Pancreas (tissue), 10 donors: ENCODE measurements at regions not wholly inside any gene's neighbourhood (a gene's known extent, or its start where the extent isn't known, plus 50 kb on each side); places are given as distances from the start of the nearest gene placed in this dataset.

Experiments used
- ATAC-seq, 4 donors: fragments of 200-7000 bp; cut with Tn5 transposase; one replicate each; pipeline versions ENCODE4 v1.8.0 to v1.9.1; 2020; ENCODE audit warnings: mild to moderate bottlenecking in 4 of 4, moderate library complexity in 4 of 4
- DNase-seq, 6 donors: peaks; one replicate each; pipeline ENCODE4 v3.0.0-alpha.2; 2020
- FAIRE-seq: peaks from 2 replicates; lab custom pipeline; 2012; peaks lifted over from hg19 to GRCh38; lab: Jason Lieb, UNC
- H3K27ac ChIP-seq, 4 donors: fragments of 200-600 bp; sonication (generic); 1 replicate in 3 of 4; 2 replicates in 1 of 4; pipeline versions ENCODE4 v1.5.0 to v1.8.0; 2020
- H3K27me3 ChIP-seq, 4 donors: fragments of 200-600 bp; one replicate each; pipeline ENCODE4 v1.8.0; 2021
- H3K36me3 ChIP-seq, 3 donors: fragments of 200-600 bp; sonication (generic) in 1 of 3; one replicate each; pipeline versions ENCODE4 v1.5.0 to v1.8.0; 2020 to 2021
- H3K4me1 ChIP-seq, 3 donors: fragments of 200-600 bp; one replicate each; pipeline ENCODE4 v1.8.0; 2021
- H3K4me3 ChIP-seq, 4 donors: fragments of 200-600 bp; sonication (generic) in 2 of 4; one replicate each; pipeline versions ENCODE4 v1.5.0 to v1.8.0; 2020 to 2021
- H3K9me3 ChIP-seq, 4 donors: fragments of 200-600 bp; one replicate each; pipeline ENCODE4 v1.8.0; 2021
- CTCF ChIP-seq, 4 donors: fragments of 200-600 bp; sonication (generic) in 3 of 4; IDR thresholded peaks; one replicate each; pipeline versions ENCODE4 v1.5.0 to v1.8.0; 2021; ENCODE audit warnings: antibody characterized with exemption in 4 of 4
- WGBS, 2 donors: extraction: QIAGEN DNeasy Blood & Tissue Kit; methylation state at CpG; one replicate each; pipeline ENCODE4 v1.1.7; 2013; 5-methylcytosine and 5-hydroxymethylcytosine counted together
- intact Hi-C, 3 donors: fragments of 100-400 bp; cut with DNase I; formaldehyde crosslinking; loops; one replicate each; pipeline versions ENCODE4 v1.11.1 to v1.14.2; 2022
- donor health status: healthy with polysubstance abuse.
- donor health status: DM: no; HTN: no; CAD: no; lungs with moderate emphysema.
- donor health status: DM: no; HTN: no; CAD: no.
- donor health status: control.
- donor health status: control.
- donor health status: Bipolar disorder and iron deficiency.
- donor health status: DM: yes; HTN: yes; CAD: no.
- donor health status: DM: no; HTN: no; CAD: no.
- donor health status: DM: no; HTN: no; CAD: no.
- donor health status: DM: yes; HTN: yes; CAD: no.

GRCh38 chr16:51896013-51896412 is 650.9 kb downstream of the TOX3 start:
- H3K4me3 ChIP-seq: no peak overlapping the region
- TF ChIP-seq CTCF (IDR thresholded peaks at IDR 0.05): no peak
- intact Hi-C loops: no loop called here
- WGBS, 2 donors: 93 to 98% methylated on average over 2 of the region's 2 CpGs
- FAIRE-seq (no peak), DNase-seq (no peak), ATAC-seq (no peak)
- no peaks in the 10 kb centered on the region for H3K9me3 ChIP-seq
- H3K4me1 ChIP-seq: no peaks in the 10 kb centered on the region
- H3K27ac ChIP-seq: no peak overlapping the region
- no peaks in the 10 kb centered on the region for H3K27me3 ChIP-seq
- no peaks in the 10 kb centered on the region for H3K36me3 ChIP-seq

GRCh38 chr16:51892293-51893007 is 654.5 kb downstream of the TOX3 start:
- no peak for FAIRE-seq
- 68 to 70% methylated on average over 11 of the region's 11 CpGs for WGBS, 2 donors
- intact Hi-C loops: no loop called here

GRCh38 chr16:51888534-51888933 is 658.4 kb downstream of the TOX3 start:
- Histone ChIP-seq H3K4me1 (no peaks in the 10 kb centered on the region), H3K27me3 (no peaks in the 10 kb centered on the region), H3K9me3 (no peaks in the 10 kb centered on the region), H3K4me3 (no peak overlapping the region), H3K36me3 (no peaks in the 10 kb centered on the region), H3K27ac (no peak overlapping the region)
- WGBS, 2 donors: 81 to 91% methylated on average over 1 of the region's 1 CpG
- no peak for TF ChIP-seq CTCF (IDR thresholded peaks at IDR 0.05)
- no peak for ATAC-seq
- intact Hi-C loops: no loop called here
- FAIRE-seq: no peak
- no peak for DNase-seq

More at GRCh38 chr16:51892293-51893007, 654.5 kb downstream of the TOX3 start:
- Histone ChIP-seq H3K36me3 (no peaks in the 10 kb centered on the region), H3K4me3 (no peak overlapping the region), H3K27me3 (no peaks in the 10 kb centered on the region), H3K9me3 (no peaks in the 10 kb centered on the region), H3K4me1 (no peaks in the 10 kb centered on the region), H3K27ac (no peak overlapping the region)
- no peak for TF ChIP-seq CTCF (IDR thresholded peaks at IDR 0.05)
- ATAC-seq (no peak), DNase-seq (no peak)

GRCh38 chr16:51888016-51888415 is 658.9 kb downstream of the TOX3 start:
- DNase-seq (no peak), ATAC-seq (no peak), FAIRE-seq (no peak)
- H3K9me3 ChIP-seq: no peaks in the 10 kb centered on the region
- TF ChIP-seq CTCF (IDR thresholded peaks at IDR 0.05): no peak
- 80 to 89% methylated on average over 1 of the region's 1 CpG for WGBS, 2 donors
- H3K36me3 ChIP-seq: no peaks in the 10 kb centered on the region
- H3K27ac ChIP-seq: no peak overlapping the region
- intact Hi-C loops: no loop called here
- no peak overlapping the region for H3K4me3 ChIP-seq
- H3K4me1 ChIP-seq: no peaks in the 10 kb centered on the region
- no peaks in the 10 kb centered on the region for H3K27me3 ChIP-seq

- Histone ChIP-seq H3K4me1 (no peaks in the 10 kb centered on the region), H3K27me3 (no peaks in the 10 kb centered on the region), H3K36me3 (no peaks in the 10 kb centered on the region), H3K4me3 (no peak overlapping the region), H3K27ac (no peak overlapping the region), H3K9me3 (no peaks in the 10 kb centered on the region)
- ATAC-seq (no peak), DNase-seq (no peak), FAIRE-seq (no peak)
- no peak for TF ChIP-seq CTCF (IDR thresholded peaks at IDR 0.05)
- 83 to 91% methylated on average over 2 of the region's 2 CpGs for WGBS, 2 donors
- intact Hi-C loops: no loop called here
Observed at GRCh38 chr16:51886456-51886855, 660.5 kb downstream of the TOX3 start.
